NB4 (cell line): ENCODE measurements at regions not wholly inside any gene's neighbourhood (a gene's known extent, or its start where the extent isn't known, plus 50 kb on each side); places are given as distances from the start of the nearest gene placed in this dataset.
"Not testable (repeated sequence)": the region's sequence is repeated elsewhere in the genome, so short reads cannot be mapped to it uniquely, and the experiment has no call there.

ENCODE experiments used
- DNase-seq: peaks from one replicate; pipeline ENCODE4 v3.0.0; 2010; ENCODE audit warnings: low read depth
- H3K4me3 ChIP-seq: one replicate; pipeline ENCODE4 v1.5.1; 2011; ENCODE audit warnings: mild to moderate bottlenecking, low read depth, low read length, moderate library complexity
- MAX ChIP-seq: IDR thresholded peaks from 2 replicates; pipeline ENCODE4 v1.6.1; 2011; ENCODE audit warnings: low read depth, low read length
- MYC ChIP-seq: IDR thresholded peaks from 2 replicates; pipeline ENCODE4 v1.6.1; 2011; ENCODE audit warnings: low read depth, low read length
- POLR2A ChIP-seq: IDR thresholded peaks from 2 replicates; pipeline ENCODE4 v1.6.1; 2011; ENCODE audit warnings: mild to moderate bottlenecking; ENCODE audit not compliant: insufficient read length; ENCODE audit errors: extremely low read depth
- TF ChIP-seq, protein P1 (sequence below): IDR thresholded peaks from one replicate; pipeline ENCODE4 v1.5.1; 2012; ENCODE audit warnings: low read depth, low read length

DNA sequence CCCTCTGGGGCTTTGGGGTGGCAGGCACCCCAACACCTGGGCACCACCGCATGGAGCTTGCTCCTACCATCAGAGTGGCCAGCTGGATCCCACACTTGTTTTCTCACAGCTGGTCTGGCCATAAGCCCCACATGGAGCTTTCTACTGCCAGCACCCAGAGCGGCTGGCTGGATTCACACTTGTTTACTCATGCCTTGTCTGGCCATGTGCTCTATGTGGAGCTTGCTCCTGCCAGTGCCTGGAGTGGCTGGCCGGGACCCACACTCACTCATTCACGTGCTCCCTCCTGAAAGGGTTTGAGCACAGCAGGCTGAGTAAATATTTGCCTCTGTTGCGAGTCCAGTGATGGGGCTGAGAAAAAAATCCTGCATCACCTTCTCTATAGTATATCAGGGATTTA lies 487.0 kb downstream of the CD109 start:
- no peak overlapping the region for H3K4me3 ChIP-seq
- DNase-seq: no peak
- TF ChIP-seq MAX (no peak), POLR2A (no peak), MYC (no peak)
- TF ChIP-seq, protein P1, sequence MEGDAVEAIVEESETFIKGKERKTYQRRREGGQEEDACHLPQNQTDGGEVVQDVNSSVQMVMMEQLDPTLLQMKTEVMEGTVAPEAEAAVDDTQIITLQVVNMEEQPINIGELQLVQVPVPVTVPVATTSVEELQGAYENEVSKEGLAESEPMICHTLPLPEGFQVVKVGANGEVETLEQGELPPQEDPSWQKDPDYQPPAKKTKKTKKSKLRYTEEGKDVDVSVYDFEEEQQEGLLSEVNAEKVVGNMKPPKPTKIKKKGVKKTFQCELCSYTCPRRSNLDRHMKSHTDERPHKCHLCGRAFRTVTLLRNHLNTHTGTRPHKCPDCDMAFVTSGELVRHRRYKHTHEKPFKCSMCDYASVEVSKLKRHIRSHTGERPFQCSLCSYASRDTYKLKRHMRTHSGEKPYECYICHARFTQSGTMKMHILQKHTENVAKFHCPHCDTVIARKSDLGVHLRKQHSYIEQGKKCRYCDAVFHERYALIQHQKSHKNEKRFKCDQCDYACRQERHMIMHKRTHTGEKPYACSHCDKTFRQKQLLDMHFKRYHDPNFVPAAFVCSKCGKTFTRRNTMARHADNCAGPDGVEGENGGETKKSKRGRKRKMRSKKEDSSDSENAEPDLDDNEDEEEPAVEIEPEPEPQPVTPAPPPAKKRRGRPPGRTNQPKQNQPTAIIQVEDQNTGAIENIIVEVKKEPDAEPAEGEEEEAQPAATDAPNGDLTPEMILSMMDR: no peak

DNA sequence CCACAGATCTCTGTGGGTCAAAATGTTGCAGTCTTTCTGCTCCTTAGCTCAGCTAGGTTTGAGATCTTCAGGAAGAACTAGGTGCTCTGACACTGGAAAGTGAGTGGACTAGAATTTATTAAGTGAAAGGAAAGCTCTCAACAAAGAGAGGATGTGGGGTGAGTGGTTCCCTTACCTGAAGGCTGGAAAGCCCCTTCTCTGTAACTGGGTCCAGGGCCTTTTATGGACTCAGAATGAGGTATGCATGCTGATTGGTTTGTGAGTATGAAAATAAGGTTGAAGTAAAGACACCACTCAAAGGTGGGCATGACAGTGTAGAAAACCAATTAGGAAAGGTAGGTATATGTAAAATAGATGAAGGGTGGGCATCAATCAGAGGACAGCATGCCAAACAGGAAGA lies 485.5 kb downstream of the CD109 start:
- no peak overlapping the region for H3K4me3 ChIP-seq
- no peak for DNase-seq
- no peak for TF ChIP-seq MAX
- TF ChIP-seq MYC: no peak
- no peak for TF ChIP-seq POLR2A
- TF ChIP-seq, protein P1: no peak

- TF ChIP-seq POLR2A (no peak), MYC (no peak), MAX (no peak)
- TF ChIP-seq, protein P1: no peak
- DNase-seq: no peak
- H3K4me3 ChIP-seq: no peak overlapping the region
Observed at GRCh38 chr6:74177506-74177905, 481.5 kb downstream of the CD109 start.

- not testable (repeated sequence) for DNase-seq, H3K4me3 ChIP-seq
Observed at GRCh38 chr6:74170550-74170949, 474.5 kb downstream of the CD109 start.

DNA sequence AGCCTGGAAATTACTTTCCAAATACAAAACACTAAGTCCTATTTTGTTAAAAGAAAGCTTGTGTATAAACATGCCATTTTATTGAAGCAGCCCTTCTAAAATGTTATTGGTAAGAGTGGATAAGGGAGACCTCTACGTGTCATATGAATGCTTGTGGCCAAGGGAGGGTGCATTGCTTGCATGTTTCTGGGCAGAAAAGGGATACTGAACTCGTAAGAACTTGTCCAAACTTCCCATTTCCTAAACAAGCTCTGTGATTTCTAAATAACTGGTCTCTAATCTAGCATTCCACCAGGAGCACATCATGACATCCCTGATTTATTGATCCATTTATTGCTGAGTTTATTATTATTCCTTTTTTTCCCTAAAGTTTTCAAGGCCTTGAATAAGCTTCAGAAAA lies 474.1 kb downstream of the CD109 start:
- TF ChIP-seq, protein P1: no peak
- TF ChIP-seq POLR2A (no peak), MAX (no peak), MYC (no peak)
- H3K4me3 ChIP-seq: no peak overlapping the region
- no peak for DNase-seq

DNA sequence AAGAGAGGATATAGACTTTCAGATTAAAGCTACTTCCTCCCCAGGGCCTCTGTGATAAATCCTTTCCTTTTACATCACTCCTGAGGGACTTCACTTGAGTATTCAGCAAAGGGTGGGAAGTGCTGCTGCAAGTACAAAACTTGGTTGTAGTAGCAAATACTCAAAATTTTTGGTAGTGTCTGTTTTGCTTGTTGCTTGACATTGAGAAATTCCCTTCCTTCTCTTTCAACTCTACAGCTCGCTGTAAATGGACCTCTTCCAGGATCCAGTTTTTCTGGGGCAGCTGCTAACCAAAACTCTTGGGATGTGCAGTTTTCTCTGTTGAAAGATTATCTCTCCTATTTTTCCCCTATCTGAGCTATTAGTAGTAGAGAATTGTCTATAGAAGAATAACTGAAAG lies 472.0 kb downstream of the CD109 start:
- H3K4me3 ChIP-seq: no peak overlapping the region
- DNase-seq: no peak
- TF ChIP-seq MYC (no peak), POLR2A (no peak), MAX (no peak)
- TF ChIP-seq, protein P1: no peak
